ENCODE measurements at regions not wholly inside any gene's neighbourhood (a gene's known extent, or its start where the extent isn't known, plus 50 kb on each side); places are given as distances from the start of the nearest gene placed in this dataset.

DNA sequence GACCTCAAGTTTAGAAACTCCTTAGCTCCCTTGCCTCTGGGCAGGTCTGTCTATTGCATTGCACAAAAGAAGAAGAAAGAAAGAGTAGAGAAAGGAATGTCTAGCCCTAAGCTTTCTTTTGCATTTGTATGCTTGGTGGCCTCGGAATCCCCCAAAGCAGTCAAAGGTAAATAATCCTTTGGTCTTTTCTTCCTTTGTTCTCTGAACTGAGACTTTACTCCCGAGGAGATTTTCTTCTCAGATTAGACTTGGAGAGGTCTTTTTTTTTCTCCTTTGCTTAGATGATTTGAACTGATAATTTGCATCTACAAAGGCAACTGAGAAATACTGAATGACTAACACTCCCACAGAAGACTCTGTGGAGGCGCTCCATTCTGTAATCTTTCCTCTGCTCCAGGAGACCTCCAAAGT, 93.2 kb downstream of the AKR1D1 start:
- H3K4me3 ChIP-seq (ENCODE audit: low read depth, low read length), result no peak overlapping the region
- TF ChIP-seq, protein P1, sequence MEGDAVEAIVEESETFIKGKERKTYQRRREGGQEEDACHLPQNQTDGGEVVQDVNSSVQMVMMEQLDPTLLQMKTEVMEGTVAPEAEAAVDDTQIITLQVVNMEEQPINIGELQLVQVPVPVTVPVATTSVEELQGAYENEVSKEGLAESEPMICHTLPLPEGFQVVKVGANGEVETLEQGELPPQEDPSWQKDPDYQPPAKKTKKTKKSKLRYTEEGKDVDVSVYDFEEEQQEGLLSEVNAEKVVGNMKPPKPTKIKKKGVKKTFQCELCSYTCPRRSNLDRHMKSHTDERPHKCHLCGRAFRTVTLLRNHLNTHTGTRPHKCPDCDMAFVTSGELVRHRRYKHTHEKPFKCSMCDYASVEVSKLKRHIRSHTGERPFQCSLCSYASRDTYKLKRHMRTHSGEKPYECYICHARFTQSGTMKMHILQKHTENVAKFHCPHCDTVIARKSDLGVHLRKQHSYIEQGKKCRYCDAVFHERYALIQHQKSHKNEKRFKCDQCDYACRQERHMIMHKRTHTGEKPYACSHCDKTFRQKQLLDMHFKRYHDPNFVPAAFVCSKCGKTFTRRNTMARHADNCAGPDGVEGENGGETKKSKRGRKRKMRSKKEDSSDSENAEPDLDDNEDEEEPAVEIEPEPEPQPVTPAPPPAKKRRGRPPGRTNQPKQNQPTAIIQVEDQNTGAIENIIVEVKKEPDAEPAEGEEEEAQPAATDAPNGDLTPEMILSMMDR (IDR thresholded peaks at IDR 0.05; ENCODE audit: control insufficient read depth, extremely low read depth, insufficient read depth), result no peak
- no peak for DNase-seq (ENCODE audit: low read depth)

DNA sequence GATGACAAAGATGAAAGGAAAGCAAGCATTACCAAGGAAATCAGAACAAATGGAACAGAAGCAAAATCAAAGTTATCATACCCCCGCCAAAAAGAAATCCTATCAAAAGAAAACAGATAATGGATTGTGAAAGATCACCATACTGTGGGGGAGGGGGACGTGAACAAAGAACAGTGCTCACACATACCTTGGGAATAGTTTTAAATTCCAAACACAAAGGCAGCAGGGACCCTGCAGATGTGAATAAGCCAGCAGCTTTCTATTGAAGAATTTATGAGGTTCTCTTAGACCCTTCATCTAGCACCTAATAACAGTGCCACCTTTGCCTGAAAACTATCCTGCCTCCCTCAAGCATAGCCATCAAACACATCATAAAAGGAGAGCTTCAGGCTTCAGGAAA, 94.0 kb downstream of the AKR1D1 start:
- no peak overlapping the region for H3K4me3 ChIP-seq (ENCODE audit: low read depth, low read length)
- TF ChIP-seq, protein P1 (IDR thresholded peaks at IDR 0.05; ENCODE audit: control insufficient read depth, extremely low read depth, insufficient read depth), result no peak
- no peak for DNase-seq (ENCODE audit: low read depth)

DNA sequence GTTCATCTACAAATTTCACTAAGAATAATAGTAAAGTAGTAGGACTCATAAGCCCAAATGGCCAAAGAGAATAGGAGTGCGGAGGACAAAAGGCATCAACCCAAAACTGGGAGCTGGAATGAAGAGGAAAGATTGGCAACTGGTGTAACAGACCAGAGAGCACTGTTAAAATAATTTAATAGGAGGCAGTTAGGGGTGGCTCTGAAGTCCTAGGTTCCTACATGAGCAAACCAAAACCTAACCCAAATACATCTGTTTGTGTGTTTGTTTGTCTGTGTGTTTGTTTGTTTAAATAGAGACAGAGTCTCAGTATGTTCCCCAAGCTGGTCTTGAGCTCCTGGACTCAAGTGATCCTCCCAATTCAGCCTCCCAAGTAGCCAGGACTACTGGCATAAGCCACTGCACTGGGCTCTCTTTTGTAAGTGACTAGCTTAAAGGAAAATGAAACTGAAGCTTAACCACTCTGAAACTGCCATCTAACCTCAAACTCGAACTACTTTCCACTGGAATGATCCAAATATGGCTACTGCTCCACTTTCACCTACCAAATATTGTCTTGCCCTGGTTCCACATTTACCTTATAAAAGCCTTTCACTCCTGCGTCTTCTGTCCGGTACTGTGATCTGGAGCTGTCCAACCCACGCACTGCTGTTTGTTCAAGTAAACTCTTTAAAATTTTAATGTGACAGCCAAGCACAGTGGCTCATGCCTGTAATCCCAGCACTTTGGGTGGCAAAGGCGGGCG, 94.9 kb downstream of the AKR1D1 start:
- no peak for DNase-seq (ENCODE audit: low read depth)
- no peak overlapping the region for H3K4me3 ChIP-seq (ENCODE audit: low read depth, low read length)
- TF ChIP-seq, protein P1 (IDR thresholded peaks at IDR 0.05; ENCODE audit: control insufficient read depth, extremely low read depth, insufficient read depth), result no peak

DNA sequence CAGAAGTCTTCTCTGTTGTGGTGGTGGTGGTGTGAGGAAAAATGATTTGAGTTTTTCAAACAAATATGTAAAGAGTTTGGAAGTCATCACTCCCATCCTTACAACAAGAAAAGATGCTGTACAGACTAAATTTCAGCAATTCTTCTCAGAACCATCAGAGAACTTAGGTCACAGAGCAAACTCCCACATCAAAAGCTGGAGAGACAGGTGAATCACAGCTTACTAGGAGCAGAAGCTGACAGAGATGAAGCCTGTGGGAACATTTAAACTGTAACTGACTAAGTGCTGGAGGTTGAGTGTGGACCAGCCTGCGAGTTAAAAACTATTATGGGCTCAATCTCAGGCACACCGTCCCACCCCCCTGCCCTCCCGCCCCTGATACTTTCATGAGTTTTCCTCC, 97.3 kb downstream of the AKR1D1 start:
- no peak for DNase-seq (ENCODE audit: low read depth)
- TF ChIP-seq, protein P1 (IDR thresholded peaks at IDR 0.05; ENCODE audit: control insufficient read depth, extremely low read depth, insufficient read depth), result no peak

DNA sequence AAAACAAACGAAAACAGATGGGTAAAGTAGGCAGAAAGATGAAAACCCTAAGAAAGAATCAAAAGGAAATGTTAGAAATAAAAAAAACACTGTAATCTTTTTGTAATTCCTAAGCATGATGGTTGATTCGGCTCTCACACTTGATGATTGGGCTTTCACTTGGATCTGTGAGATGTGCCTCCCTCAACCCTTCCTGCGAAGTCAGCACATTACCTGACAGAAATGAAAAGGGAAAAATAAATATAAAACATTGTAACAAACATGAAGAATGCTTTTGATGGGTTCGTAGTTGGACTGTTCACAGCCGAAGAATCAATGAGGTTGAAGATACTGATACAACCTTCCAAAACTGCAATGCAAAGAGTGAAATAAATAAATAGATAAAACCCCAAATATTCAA, 99.8 kb downstream of the AKR1D1 start:
- TF ChIP-seq, protein P1 (IDR thresholded peaks at IDR 0.05; ENCODE audit: control insufficient read depth, extremely low read depth, insufficient read depth), result no peak
- DNase-seq (ENCODE audit: low read depth), result no peak
- H3K4me3 ChIP-seq (ENCODE audit: low read depth, low read length), result no peak overlapping the region

More for the DNA sequence above, 97.3 kb downstream of the AKR1D1 start:
- no peak overlapping the region for H3K4me3 ChIP-seq (ENCODE audit: low read depth, low read length)

DNA sequence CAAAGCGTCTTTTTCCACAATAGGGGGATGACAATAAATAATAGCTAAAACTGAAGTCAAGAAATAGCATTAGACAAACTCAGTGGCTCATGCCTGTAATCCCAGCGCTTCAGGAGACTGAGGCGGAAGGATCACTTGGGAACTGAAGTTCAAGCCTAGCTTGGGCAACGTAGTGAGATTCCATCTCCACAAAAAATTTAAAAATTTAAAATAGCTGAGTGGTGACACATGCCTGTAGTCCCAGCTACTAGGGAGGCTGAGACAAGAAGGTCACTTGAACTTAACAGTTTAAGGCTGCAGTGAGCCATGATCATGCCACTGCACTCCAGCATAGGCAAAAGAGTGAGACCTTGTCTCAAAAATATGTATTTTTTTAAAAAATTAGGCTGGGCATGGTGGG, 107.9 kb downstream of the AKR1D1 start:
- DNase-seq (ENCODE audit: low read depth), result no peak
- TF ChIP-seq, protein P1 (IDR thresholded peaks at IDR 0.05; ENCODE audit: control insufficient read depth, extremely low read depth, insufficient read depth), result no peak
- no peak overlapping the region for H3K4me3 ChIP-seq (ENCODE audit: low read depth, low read length)

Data from LNCaP clone FGC (cell line).